GM03348 (cell line): ENCODE measurements at regions not wholly inside any gene's neighbourhood (a gene's known extent, or its start where the extent isn't known, plus 50 kb on each side); places are given as distances from the start of the nearest gene placed in this dataset.

Experiments used
- DNase-seq: peaks from one replicate; pipeline ENCODE4 v3.0.0; 2012; ENCODE audit warnings: low spot score

DNA sequence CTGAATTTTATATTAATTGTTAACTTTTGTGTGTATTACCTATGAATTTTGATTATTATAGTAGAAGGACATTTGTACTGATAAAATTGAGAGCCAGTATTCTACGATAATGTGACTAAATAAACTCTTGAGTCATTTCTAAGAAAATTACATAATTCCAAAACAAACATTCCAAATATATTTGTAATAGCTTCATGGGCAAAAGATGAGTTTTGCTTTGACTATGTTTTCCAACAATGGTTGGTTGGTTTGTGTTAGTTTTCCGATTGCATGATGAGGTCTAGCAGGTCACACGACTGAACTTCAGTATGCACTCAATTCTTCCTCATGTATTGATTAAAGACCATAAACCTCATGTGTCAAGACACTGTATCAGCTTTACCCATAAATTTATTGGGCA lies 71.7 kb upstream of the WDR75 start:
- peak; percentile 44 for DNase-seq

- DNase-seq, result no peak
Measured at GRCh38 chr2:189370719-189371118, 70.6 kb upstream of the WDR75 start.

DNA sequence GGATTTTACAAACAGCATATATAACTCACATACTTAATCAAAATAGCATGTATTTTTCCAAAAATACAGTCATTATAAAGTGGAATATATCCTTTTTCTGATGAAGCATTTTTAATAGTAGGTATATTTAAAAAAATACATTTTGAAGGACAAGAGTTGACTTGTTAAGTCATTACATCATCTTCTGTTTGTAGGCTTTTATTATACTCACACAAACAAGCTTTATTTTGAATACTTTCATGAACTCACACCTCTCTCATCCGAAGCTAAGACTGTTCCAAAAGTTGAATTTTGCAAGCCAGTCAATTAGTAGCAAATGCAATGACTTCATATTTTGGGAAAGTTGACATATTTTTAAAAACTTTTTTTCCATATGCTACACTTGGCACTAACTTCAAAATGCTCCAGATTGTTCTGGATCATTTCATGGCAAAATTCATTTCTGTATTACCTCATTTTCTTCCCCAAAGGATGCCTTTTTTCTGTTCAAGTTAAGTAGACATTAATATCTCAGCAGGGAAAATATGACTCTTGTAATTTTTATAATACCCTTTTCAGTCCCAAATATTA lies 68.5 kb upstream of the WDR75 start:
- DNase-seq, result no peak

GRCh38 chr2:189374481-189374880 lies 66.8 kb upstream of the WDR75 start:
- no peak for DNase-seq

DNA sequence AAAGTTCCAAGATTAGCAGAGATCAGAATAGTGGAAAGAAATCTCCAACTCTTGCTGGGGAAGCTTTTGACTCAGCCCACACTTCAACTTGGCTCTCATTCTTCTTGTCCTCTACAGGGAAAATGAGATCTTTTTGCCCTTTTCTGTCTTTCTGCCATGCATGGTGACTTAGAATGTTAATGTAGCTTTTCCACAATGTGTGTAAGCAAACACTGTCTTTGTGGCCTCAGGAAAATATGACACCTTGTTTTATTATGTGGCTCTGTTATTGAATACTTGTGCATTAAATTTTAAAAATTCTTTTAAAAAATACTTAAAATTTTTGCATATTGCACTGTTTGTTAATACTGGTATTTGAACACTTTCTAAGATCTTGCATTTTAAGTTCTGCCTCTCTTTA lies 65.4 kb upstream of the WDR75 start:
- DNase-seq, result no peak

GRCh38 chr2:189379287-189379630 lies 62.0 kb upstream of the WDR75 start:
- peak; percentile 43 for DNase-seq

DNA sequence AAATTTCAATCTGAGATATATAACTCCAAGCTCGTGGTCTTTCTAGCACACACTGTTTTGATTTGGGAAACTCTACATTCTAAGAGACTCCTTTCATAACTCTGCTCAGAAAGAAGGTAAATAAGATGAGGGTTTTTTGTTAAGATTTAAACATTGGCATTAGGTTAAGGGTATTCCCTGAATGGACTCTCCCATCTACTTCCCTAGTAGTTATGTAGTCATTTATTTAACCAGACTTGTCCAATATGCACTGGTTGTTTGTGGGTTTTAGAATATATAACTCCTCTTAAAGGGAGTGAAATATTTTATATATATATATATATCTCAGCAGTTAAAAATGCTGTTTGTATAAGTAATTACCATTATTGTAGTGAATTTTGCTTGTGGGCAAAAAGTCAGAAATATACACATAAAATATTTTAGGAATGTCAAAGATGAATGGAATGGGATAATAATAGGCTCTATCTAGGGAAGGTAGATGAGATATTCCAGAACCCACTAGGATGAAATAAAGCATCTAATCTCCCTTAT lies 61.5 kb upstream of the WDR75 start:
- DNase-seq, result peak; percentile 32

DNA sequence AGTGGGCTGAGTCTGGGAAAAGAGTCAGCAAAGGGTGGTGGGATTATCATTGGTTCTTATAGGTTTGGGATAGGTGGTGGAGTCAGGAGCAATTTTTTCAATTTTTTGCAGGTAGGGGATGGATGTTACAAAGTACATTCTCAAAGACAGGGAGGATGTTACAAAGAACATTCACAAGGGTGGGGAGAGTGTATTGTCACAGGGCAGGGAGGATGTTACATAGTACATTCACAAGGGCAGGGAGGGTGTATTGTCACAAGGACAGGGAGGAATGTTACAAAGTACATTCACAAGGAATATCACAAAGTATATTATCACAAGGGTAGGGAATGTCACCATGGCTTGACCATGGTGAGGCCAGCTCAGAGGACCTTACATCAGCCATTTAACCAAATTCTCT lies 58.6 kb upstream of the WDR75 start:
- DNase-seq, result no peak

DNA sequence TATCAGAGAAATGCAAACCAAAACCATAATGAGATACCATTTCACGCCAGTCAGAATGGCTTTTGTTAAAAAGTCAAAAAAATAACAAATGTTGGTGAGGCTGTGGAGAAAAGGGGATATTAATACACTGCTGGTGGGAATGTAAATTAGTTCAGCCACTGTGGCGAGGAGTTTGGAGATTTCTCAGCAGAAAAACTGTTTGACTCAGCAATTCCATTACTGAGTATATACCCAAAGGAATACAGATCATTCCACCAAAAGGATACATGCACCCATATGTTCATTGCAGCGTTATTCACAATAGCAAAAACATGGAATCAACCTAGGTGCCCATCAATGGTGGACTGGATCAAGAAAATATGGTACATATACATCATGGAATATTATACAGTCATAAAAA lies 54.5 kb upstream of the WDR75 start:
- no peak for DNase-seq

DNA sequence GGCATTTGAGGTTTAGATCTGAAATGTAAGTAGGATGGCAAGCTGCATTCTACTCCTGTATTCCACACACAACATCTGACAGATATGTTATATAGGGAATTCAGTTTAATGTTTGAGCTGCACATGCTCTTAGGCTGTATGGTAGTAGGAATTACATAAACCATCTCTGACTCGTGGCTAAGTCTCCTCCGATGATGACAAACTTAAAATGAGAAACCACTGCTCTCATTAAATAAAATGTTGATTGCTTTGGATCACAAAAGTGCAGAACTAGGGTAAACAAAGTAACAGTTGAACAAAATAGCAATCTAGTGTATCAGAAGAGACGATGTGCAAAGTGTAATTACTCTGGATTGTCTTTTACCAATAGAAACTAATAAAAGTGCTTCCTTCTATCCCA lies 50.1 kb upstream of the WDR75 start:
- no peak for DNase-seq
